ENCODE measurements at regions not wholly inside any gene's neighbourhood (a gene's known extent, or its start where the extent isn't known, plus 50 kb on each side); places are given as distances from the start of the nearest gene placed in this dataset.

DNA sequence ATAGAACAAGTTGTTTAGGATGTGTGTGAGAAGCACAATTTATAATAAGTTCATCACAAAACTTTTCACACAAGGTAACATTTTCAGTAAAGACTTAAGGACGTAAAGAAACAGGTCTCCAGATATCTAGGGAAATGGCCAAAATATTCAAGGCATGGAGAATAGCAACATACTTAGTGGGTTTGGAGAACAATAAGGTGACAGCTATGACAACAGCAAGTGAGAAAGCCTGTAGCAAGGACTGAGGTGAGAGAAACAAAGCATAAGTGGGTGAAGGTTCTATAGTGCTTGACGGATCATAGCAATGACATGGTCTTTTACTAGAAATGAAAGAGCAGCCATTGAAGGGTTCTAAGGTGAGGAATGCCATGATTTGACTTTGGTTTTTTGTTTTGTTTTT lies 1337.3 kb downstream of the PCDH18 start:
- FAIRE-seq, result no peak

- no peak for FAIRE-seq
These were observed 1345.6 kb downstream of the PCDH18 start for GRCh38 chr4:136186650-136187049.

DNA sequence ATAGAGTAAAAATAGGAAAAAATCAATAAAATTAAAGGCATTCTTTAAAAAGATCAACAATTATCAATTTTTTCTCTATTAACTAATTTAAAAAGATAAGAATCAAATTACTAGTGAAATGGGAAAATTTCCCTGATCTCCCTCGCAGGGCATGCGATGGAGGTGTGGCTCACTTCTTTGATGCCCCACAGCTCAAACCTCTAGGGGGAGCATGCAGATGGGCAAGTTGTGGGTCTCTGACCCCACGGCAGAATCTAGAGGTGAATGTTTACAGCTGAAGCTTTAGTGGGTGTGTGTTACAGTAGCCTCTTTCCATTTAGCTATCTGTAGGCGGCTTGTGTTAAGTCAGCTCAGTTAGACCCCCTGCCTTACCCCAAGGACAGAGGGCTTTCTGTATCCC lies 1348.8 kb downstream of the PCDH18 start:
- no peak for FAIRE-seq

DNA sequence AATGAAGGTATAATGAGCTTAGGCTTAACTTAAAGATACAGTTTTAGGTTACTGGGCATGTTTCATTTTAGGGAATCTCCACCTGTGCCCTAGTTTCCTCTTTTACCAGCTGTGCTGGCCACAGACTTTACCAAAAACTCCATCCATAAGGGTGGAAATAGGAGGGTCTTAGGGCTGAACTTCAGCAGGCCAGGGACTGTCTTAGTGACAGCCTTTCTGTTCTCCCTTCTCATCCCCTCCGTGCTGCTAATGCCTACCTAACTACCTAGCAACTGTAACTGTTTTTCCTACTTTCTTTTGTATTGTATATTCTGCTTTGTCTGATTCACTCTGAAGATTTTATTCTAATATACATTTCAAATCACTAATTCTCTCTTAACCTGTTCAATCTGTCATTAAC lies 1375.3 kb downstream of the PCDH18 start:
- no peak for FAIRE-seq

- no peak for FAIRE-seq
These were observed 1382.2 kb downstream of the PCDH18 start for GRCh38 chr4:136150046-136150445.

DNA sequence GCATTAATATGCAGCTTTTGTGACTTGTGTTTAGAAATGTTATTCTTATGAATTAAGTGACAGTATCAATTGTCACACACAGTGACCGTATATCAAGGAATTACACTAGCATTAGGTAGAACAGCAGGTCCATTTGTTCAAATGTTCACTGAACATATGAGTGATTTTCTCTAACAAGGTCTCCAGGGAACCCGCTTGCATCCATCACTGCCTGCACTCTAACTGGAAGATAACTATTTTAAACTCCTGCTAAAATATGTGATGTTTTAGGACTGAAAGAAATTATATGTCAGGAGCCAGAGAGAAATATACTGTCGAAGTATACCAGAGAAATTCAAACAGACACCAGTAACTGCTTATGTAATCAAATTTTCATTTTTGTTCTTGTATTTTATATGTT lies 1395.7 kb downstream of the PCDH18 start:
- FAIRE-seq, result no peak

DNA sequence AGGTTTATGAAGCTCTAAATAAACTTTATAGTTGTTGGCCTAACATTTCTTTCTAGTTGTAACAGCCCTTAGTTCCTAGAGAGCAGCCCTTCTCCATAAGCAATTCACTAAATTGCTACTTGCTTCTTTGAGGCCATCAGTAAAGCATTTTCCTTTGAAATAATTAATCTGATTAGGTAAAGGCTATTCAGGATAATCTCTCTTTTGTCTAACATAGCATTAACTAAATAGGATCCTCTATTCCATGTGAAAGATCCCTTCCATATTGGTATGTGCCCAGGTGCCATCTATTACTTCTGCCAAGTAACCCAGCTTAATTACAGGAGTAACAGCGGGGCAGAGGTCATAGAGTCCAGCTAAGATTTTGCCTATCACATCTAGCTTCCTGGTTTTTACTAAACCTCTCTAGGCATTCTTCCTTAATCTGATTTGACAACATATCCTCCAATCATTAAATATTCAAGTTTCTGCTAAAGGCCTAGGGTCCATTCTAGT lies 1408.0 kb downstream of the PCDH18 start:
- FAIRE-seq, result no peak

- FAIRE-seq, result no peak
These were observed 1410.9 kb downstream of the PCDH18 start for GRCh38 chr4:136121426-136121825.

DNA sequence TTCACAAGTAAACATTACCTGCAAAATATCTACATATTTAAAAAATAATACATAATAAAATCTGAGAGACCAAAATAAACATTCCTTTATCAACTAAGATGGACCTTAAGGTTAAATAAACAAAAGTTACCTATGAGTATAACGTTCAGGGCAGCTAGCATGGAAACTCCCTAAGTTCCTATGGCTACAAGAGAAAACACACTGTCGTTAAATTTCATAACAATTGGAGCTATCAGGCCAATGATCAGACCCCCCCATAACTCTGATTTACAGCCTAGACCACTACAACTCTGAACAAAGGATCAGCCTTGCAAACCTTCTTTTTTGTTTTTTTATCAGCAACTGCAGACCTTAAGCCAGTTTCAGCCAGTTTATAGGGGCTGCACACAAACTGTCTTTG lies 1418.4 kb downstream of the PCDH18 start:
- FAIRE-seq, result no peak

DNA sequence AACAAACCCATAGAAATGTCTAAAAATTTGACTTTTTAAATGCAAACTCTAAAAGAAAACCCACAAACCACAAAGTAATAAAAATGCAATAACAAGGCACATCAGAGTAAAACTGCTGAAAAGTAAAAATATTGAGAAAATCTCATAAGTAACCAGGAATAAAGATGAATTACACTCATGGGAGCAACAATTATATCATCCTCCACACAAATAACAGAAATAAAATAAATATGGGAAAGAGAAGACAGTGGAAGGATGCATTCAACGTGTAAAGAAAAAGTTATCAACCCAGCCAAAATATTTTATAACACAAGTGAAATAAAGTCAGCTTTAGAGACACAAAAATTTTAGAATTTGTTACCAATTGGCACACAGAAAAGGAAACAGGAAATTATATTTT lies 1420.2 kb downstream of the PCDH18 start:
- no peak for FAIRE-seq

GRCh38 chr4:136106753-136107152 lies 1425.5 kb downstream of the PCDH18 start:
- no peak for FAIRE-seq

DNA sequence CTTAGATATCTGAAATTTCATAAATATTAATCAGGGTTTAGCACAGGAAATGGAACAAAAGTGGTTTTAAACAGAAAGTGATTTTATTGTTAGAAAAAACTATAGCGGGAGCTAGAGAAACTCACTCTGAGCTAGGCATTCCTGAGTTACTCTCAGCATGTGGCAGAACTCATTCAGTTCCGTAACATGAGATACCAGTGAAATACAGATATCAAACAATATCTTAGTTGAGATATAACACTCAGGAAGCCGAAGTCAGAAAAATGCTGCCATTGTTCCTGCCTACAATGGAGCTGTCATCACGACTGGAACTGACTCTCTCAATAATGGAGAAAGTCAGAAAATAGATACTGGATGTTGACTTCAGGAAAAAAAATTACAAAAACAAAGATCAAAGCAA lies 1428.7 kb downstream of the PCDH18 start:
- FAIRE-seq, result no peak

DNA sequence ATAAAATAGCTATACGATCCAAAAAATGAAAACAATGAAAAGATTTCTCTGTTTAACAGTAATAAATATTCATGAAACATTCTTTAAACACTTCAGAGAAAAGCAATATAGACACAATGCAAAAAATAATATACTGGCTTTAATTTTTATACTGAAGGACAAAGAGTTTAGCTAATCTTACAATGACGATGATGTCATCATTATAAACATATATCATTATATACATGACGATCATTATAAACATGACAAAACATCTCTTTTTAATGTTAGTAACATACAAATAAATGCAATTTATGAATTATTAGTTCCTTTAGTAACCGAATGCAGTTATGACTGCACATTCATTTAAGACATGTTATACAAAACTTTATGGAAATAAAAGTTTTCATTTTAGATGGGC lies 1434.6 kb downstream of the PCDH18 start:
- peak; percentile 39 for FAIRE-seq

DNA sequence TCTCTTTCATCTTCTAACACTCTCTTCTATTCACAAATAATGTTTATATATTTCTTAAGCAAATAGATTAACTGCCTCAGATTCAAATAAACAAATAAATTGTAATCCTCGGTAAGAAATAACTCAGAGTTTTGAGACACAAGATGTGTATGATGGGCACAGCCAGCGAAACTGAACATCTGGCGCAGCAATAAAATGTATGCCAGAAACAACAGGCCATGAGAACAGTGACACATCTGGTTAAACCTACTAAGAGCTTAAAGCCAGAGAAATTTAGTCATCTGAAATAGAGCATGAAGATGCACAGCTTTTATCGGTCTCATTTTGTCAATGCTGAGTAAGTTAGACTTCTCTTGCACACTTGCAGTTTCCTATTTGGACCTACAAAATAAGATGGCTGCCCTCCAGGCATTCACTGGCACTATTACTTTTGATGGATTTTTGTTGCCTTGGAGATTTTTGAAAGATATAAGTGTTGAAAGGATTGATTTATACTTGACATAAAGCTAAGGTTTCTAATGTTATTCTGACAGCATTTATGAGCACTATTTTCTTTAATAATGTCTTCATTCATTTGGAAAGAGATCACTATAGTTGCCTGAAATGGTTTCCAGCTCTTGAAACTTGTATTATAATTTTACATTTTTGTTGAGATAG lies 1444.0 kb downstream of the PCDH18 start:
- FAIRE-seq, result no peak

- FAIRE-seq, result no peak
These were observed 1453.3 kb downstream of the PCDH18 start for GRCh38 chr4:136078976-136079375.

- no peak for FAIRE-seq
These were observed 1475.5 kb downstream of the PCDH18 start for GRCh38 chr4:136056748-136057147.

- FAIRE-seq, result no peak
These were observed 1476.9 kb downstream of the PCDH18 start for GRCh38 chr4:136055360-136055759.

- FAIRE-seq, result no peak
These were observed 1495.5 kb downstream of the PCDH18 start for GRCh38 chr4:136036744-136037143.

DNA sequence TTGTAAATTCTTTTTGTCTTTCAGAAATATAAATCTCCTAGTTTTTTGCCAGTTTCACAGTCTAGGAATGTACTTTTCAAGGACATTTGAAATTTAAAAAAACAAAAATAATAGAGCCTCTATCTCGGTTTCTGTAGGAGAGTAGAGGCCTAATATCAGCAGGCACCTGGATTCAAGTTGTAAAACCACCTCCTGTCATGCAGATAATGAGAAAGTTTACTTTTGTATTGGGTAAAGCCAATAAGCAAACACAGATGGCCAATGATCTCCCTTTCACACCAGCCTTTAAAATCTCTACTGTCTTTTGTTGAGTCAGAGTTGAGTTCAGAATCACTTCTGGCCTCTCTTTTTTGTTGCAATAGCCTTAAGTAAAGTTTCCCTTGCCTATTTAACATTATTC lies 1499.9 kb downstream of the PCDH18 start:
- FAIRE-seq, result no peak

GRCh38 chr4:136025540-136025939 lies 1506.8 kb downstream of the PCDH18 start:
- FAIRE-seq, result no peak

GRCh38 chr4:136017556-136017955 lies 1514.7 kb downstream of the PCDH18 start:
- no peak for FAIRE-seq

GRCh38 chr4:136012220-136012619 lies 1520.1 kb downstream of the PCDH18 start:
- FAIRE-seq, result no peak

DNA sequence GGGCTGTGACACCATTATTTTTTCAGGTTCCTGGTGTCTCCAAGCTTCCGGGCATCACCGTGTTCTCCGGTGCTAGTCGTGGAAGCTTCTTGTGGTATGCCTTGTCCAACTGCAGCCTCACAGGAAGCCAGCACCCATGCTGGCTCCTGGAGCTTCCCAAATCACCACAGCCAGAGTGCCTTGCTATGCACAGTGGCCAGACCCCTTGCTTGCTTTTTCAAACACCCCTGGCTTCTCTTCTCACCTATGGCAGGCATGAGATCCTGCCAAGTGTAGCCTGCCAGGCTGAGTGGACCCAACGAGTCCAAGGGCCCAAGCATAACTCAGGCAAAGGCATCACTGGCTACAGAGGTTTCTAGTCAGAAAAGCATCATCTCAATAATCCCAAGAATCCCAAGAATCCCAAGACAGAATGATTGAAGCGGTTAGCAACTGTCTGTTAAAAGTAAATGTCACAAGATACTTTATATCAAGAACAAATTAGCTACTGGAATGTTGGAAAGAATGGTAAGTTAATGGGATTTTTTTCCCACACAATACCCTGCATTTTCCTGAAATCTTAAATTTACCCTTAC lies 1522.9 kb downstream of the PCDH18 start:
- FAIRE-seq, result no peak

DNA sequence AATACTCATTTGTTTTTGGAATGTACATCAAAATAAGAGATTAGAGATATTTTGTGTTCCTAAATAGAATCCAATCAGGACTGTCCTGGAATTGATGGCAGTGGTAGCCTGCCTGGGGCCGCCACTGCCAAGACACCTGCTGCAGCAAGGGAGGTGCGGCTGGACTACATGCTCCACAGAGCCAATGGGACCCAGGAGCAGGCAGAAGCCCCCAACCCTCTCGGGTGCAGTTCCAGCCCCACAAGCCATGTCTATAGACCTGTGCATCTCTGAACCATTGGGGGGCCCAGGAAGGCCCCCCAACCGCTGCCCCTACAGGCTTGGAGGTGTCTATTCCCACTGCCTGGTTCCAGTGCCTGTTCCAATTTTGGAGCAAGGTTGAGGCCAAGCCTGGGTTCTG lies 1524.3 kb downstream of the PCDH18 start:
- no peak for FAIRE-seq

- no peak for FAIRE-seq
These were observed 1530.0 kb downstream of the PCDH18 start for GRCh38 chr4:136002316-136002715.
